ENCODE measurements at regions not wholly inside any gene's neighbourhood (a gene's known extent, or its start where the extent isn't known, plus 50 kb on each side); places are given as distances from the start of the nearest gene placed in this dataset.

- intact Hi-C loops (cut with DNase I) = no loop called here
- no peak for DNase-seq
Observed at GRCh38 chr1:168941640-168942039, 164.8 kb upstream of the ATP1B1 start.

- intact Hi-C loops (cut with DNase I) = no loop called here
- DNase-seq = no peak
Observed at GRCh38 chr1:168942165-168942564, 164.3 kb upstream of the ATP1B1 start.

- intact Hi-C loops (cut with DNase I) = no loop called here
- DNase-seq = peak in 10 of 42 donors; percentile 14 to 56 (median 24)
Observed at GRCh38 chr1:168945870-168946269, 160.6 kb upstream of the ATP1B1 start.

- no peak for DNase-seq
- intact Hi-C loops (cut with DNase I) = no loop called here
Observed at GRCh38 chr1:168947041-168947440, 159.4 kb upstream of the ATP1B1 start.

- DNase-seq = no peak
- intact Hi-C loops (cut with DNase I) = no loop called here
Observed at GRCh38 chr1:168949672-168950071, 156.8 kb upstream of the ATP1B1 start.

- no peak for DNase-seq
- intact Hi-C loops (cut with DNase I) = no loop called here
Observed at GRCh38 chr1:168957818-168958217, 148.7 kb upstream of the ATP1B1 start.

GRCh38 chr1:168958562-168959289, 147.8 kb upstream of the ATP1B1 start:
- intact Hi-C loops (cut with DNase I) = no loop called here

GRCh38 chr1:168959382-168959781, 147.1 kb upstream of the ATP1B1 start:
- intact Hi-C loops (cut with DNase I) = no loop called here
- DNase-seq = no peak

More at GRCh38 chr1:168958562-168959289, 147.8 kb upstream of the ATP1B1 start:
- no peak for DNase-seq

GRCh38 chr1:168960114-168960513, 146.4 kb upstream of the ATP1B1 start:
- DNase-seq = no peak
- intact Hi-C loops (cut with DNase I) = loop anchor here (10.0 kb wide), 1 partner anchor 155 kb away; no protein-coding TSS in a partner anchor

GRCh38 chr1:168960595-168960994, 145.9 kb upstream of the ATP1B1 start:
- peak in 40 of 42 donors; percentile 15 to 88 (median 67) for DNase-seq
- intact Hi-C loops (cut with DNase I) = loop anchor here (10.0 kb wide), 1 partner anchor 154 kb away; no protein-coding TSS in a partner anchor

- intact Hi-C loops (cut with DNase I) = loop anchor here (10.0 kb wide), 1 partner anchor 151 kb away; no protein-coding TSS in a partner anchor
- DNase-seq = peak in 23 of 42 donors; percentile 16 to 83 (median 50)
Observed at GRCh38 chr1:168963601-168964000, 142.9 kb upstream of the ATP1B1 start.

GRCh38 chr1:168964478-168964877, 142.0 kb upstream of the ATP1B1 start:
- no peak for DNase-seq
- intact Hi-C loops (cut with DNase I) = loop anchor here (10.0 kb wide), 1 partner anchor 150 kb away; no protein-coding TSS in a partner anchor

- intact Hi-C loops (cut with DNase I) = loop anchor here (10.0 kb wide), 1 partner anchor 149 kb away; no protein-coding TSS in a partner anchor
- DNase-seq = no peak
Observed at GRCh38 chr1:168966217-168966616, 140.3 kb upstream of the ATP1B1 start.

GRCh38 chr1:168966636-168967035, 139.9 kb upstream of the ATP1B1 start:
- intact Hi-C loops (cut with DNase I) = loop anchor here (10.0 kb wide), 1 partner anchor 148 kb away; no protein-coding TSS in a partner anchor
- DNase-seq = no peak

GRCh38 chr1:168970926-168971659, 135.4 kb upstream of the ATP1B1 start:
- DNase-seq = peak in 25 of 42 donors; percentile 18 to 72 (median 36)
- intact Hi-C loops (cut with DNase I) = loop anchor here (10.0 kb wide), 1 partner anchor 46 kb away; no protein-coding TSS in a partner anchor

- intact Hi-C loops (cut with DNase I) = loop anchor here (10.0 kb wide), 1 partner anchor 47 kb away; no protein-coding TSS in a partner anchor
- DNase-seq = no peak
Observed at GRCh38 chr1:168972225-168972624, 134.3 kb upstream of the ATP1B1 start.

- intact Hi-C loops (cut with DNase I) = loop anchor here (10.0 kb wide), 1 partner anchor 48 kb away; no protein-coding TSS in a partner anchor
- no peak for DNase-seq
Observed at GRCh38 chr1:168972887-168973286, 133.6 kb upstream of the ATP1B1 start.

GRCh38 chr1:168974117-168974516, 132.4 kb upstream of the ATP1B1 start:
- DNase-seq = no peak
- intact Hi-C loops (cut with DNase I) = loop anchor here (10.0 kb wide), 1 partner anchor 49 kb away; no protein-coding TSS in a partner anchor

- intact Hi-C loops (cut with DNase I) = loop anchor here (10.0 kb wide), 1 partner anchor 50 kb away; no protein-coding TSS in a partner anchor
- DNase-seq = no peak
Observed at GRCh38 chr1:168974611-168975010, 131.9 kb upstream of the ATP1B1 start.

- intact Hi-C loops (cut with DNase I) = loop anchor here (10.0 kb wide), 1 partner anchor 51 kb away; no protein-coding TSS in a partner anchor
- DNase-seq = no peak
Observed at GRCh38 chr1:168976267-168976666, 130.2 kb upstream of the ATP1B1 start.

Data from head of caudate nucleus (tissue), 42 donors.